ENCODE measurements at regions not wholly inside any gene's neighbourhood (a gene's known extent, or its start where the extent isn't known, plus 50 kb on each side); places are given as distances from the start of the nearest gene placed in this dataset.
"Not testable (repeated sequence)": the region's sequence is repeated elsewhere in the genome, so short reads cannot be mapped to it uniquely, and the experiment has no call there.

GRCh38 chr21:15119486-15119885 is 54.7 kb upstream of the NRIP1 start:
- DNase-seq (ENCODE audit: extremely low read depth in 1 of 2, low read depth in 1 of 2), result no peak

GRCh38 chr21:15121097-15121654 is 56.4 kb upstream of the NRIP1 start:
- DNase-seq (ENCODE audit: extremely low read depth in 1 of 2, low read depth in 1 of 2), result no peak

- no peak for DNase-seq (ENCODE audit: extremely low read depth in 1 of 2, low read depth in 1 of 2)
These were observed 56.9 kb upstream of the NRIP1 start for GRCh38 chr21:15121655-15122120.

GRCh38 chr21:15122241-15122640 is 57.4 kb upstream of the NRIP1 start:
- DNase-seq (ENCODE audit: extremely low read depth in 1 of 2, low read depth in 1 of 2), result no peak

GRCh38 chr21:15124731-15125130 is 59.9 kb upstream of the NRIP1 start:
- DNase-seq (ENCODE audit: extremely low read depth in 1 of 2, low read depth in 1 of 2), result no peak

GRCh38 chr21:15126948-15127347 is 62.1 kb upstream of the NRIP1 start:
- no peak for DNase-seq (ENCODE audit: extremely low read depth in 1 of 2, low read depth in 1 of 2)

- no peak for DNase-seq (ENCODE audit: extremely low read depth in 1 of 2, low read depth in 1 of 2)
These were observed 62.6 kb upstream of the NRIP1 start for GRCh38 chr21:15127437-15127836.

GRCh38 chr21:15128267-15128666 is 63.5 kb upstream of the NRIP1 start:
- no peak for DNase-seq (ENCODE audit: extremely low read depth in 1 of 2, low read depth in 1 of 2)

GRCh38 chr21:15128714-15129113 is 63.9 kb upstream of the NRIP1 start:
- DNase-seq (ENCODE audit: extremely low read depth in 1 of 2, low read depth in 1 of 2), result not testable (repeated sequence)

- no peak for DNase-seq (ENCODE audit: extremely low read depth in 1 of 2, low read depth in 1 of 2)
These were observed 65.5 kb upstream of the NRIP1 start for GRCh38 chr21:15130326-15130725.

- DNase-seq (ENCODE audit: extremely low read depth in 1 of 2, low read depth in 1 of 2), result no peak
These were observed 66.0 kb upstream of the NRIP1 start for GRCh38 chr21:15130751-15131150.

- no peak for DNase-seq (ENCODE audit: extremely low read depth in 1 of 2, low read depth in 1 of 2)
These were observed 68.0 kb upstream of the NRIP1 start for GRCh38 chr21:15132781-15133180.

GRCh38 chr21:15134701-15135470 is 70.1 kb upstream of the NRIP1 start:
- DNase-seq (ENCODE audit: extremely low read depth in 1 of 2, low read depth in 1 of 2), result no peak

- DNase-seq (ENCODE audit: extremely low read depth in 1 of 2, low read depth in 1 of 2), result no peak
These were observed 71.2 kb upstream of the NRIP1 start for GRCh38 chr21:15135867-15136629.

- DNase-seq (ENCODE audit: extremely low read depth in 1 of 2, low read depth in 1 of 2), result no peak
These were observed 73.7 kb upstream of the NRIP1 start for GRCh38 chr21:15138490-15138889.

- DNase-seq (ENCODE audit: extremely low read depth in 1 of 2, low read depth in 1 of 2), result no peak
These were observed 75.1 kb upstream of the NRIP1 start for GRCh38 chr21:15139898-15140297.

- no peak for DNase-seq (ENCODE audit: extremely low read depth in 1 of 2, low read depth in 1 of 2)
These were observed 75.7 kb upstream of the NRIP1 start for GRCh38 chr21:15140321-15141019.

GRCh38 chr21:15141261-15141970 is 76.6 kb upstream of the NRIP1 start:
- DNase-seq (ENCODE audit: extremely low read depth in 1 of 2, low read depth in 1 of 2), result no peak

GRCh38 chr21:15144026-15144425 is 79.2 kb upstream of the NRIP1 start:
- no peak for DNase-seq (ENCODE audit: extremely low read depth in 1 of 2, low read depth in 1 of 2)

- DNase-seq (ENCODE audit: extremely low read depth in 1 of 2, low read depth in 1 of 2), result no peak
These were observed 83.6 kb upstream of the NRIP1 start for GRCh38 chr21:15148437-15148836.

Measured in stimulated activated CD8-positive, alpha-beta memory T cell treated with anti-CD3 and anti-CD28 coated beads, Interleukin-7, amount 100 ng/mL, for 48 hours (primary cell).